Neural crest cell (in vitro differentiated cells): ENCODE measurements at regions not wholly inside any gene's neighbourhood (a gene's known extent, or its start where the extent isn't known, plus 50 kb on each side); places are given as distances from the start of the nearest gene placed in this dataset.

Experiments used
- DNase-seq: peaks from one replicate; pipeline ENCODE4 v3.0.0; 2021; ENCODE audit warnings: low read depth, mixed read lengths, low spot score
- H3K27ac Mint-ChIP-seq: one replicate; pipeline ENCODE4 v1.8.0; 2021; ENCODE audit warnings: mild to moderate bottlenecking, mixed read lengths; ENCODE audit not compliant: unreplicated experiment
- H3K27me3 Mint-ChIP-seq: 2 replicates; pipeline ENCODE4 v1.8.0; 2021; ENCODE audit warnings: low read depth, mild to moderate bottlenecking, mixed read lengths
- H3K36me3 Mint-ChIP-seq: 2 replicates; pipeline ENCODE4 v1.8.0; 2021; ENCODE audit warnings: low read depth, mild to moderate bottlenecking, mixed read lengths
- H3K4me1 Mint-ChIP-seq: 2 replicates; pipeline ENCODE4 v1.8.0; 2021; ENCODE audit warnings: mixed read lengths
- H3K4me3 Mint-ChIP-seq: one replicate; pipeline ENCODE4 v1.8.0; 2021; ENCODE audit warnings: mild to moderate bottlenecking, mixed read lengths
- H3K9me3 Mint-ChIP-seq: 2 replicates; pipeline ENCODE4 v1.8.0; 2021; ENCODE audit warnings: mixed read lengths
- TF ChIP-seq, protein P1 (sequence below): fragments of 200-600 bp; sonication (generic); conservative IDR thresholded peaks from 2 replicates; pipeline ENCODE4 v1.5.0; 2021; ENCODE audit warnings: antibody characterized with exemption, mild to moderate bottlenecking

DNA sequence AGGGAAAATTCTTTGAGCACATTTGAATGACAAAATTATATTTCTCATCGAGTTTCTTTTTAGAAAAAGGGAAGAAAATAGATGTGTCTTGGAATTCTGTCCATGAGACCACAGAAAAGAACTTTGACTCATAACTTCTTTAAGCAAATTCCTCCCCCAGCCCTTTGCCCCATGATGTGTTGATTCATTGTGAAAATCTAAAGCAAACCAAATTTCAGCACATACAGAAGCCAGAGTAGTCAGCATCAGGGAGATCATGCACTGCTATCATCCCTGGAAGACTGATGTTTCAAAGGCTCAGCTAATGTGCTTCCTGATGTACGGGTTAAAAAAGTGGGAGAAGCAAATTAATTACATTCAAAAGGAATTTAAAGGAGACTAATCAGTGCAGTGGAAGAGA lies 159.7 kb downstream of the FAT3 start:
- Mint-ChIP-seq H3K9me3 (no peaks in the 10 kb centered on the region), H3K27ac (no peak overlapping the region), H3K36me3 (no peaks in the 10 kb centered on the region), H3K4me3 (no peak overlapping the region), H3K27me3 (no peaks in the 10 kb centered on the region), H3K4me1 (peaks cover 31% of the 10 kb centered on the region)
- TF ChIP-seq, protein P1, sequence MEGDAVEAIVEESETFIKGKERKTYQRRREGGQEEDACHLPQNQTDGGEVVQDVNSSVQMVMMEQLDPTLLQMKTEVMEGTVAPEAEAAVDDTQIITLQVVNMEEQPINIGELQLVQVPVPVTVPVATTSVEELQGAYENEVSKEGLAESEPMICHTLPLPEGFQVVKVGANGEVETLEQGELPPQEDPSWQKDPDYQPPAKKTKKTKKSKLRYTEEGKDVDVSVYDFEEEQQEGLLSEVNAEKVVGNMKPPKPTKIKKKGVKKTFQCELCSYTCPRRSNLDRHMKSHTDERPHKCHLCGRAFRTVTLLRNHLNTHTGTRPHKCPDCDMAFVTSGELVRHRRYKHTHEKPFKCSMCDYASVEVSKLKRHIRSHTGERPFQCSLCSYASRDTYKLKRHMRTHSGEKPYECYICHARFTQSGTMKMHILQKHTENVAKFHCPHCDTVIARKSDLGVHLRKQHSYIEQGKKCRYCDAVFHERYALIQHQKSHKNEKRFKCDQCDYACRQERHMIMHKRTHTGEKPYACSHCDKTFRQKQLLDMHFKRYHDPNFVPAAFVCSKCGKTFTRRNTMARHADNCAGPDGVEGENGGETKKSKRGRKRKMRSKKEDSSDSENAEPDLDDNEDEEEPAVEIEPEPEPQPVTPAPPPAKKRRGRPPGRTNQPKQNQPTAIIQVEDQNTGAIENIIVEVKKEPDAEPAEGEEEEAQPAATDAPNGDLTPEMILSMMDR = no peak
- no peak for DNase-seq

DNA sequence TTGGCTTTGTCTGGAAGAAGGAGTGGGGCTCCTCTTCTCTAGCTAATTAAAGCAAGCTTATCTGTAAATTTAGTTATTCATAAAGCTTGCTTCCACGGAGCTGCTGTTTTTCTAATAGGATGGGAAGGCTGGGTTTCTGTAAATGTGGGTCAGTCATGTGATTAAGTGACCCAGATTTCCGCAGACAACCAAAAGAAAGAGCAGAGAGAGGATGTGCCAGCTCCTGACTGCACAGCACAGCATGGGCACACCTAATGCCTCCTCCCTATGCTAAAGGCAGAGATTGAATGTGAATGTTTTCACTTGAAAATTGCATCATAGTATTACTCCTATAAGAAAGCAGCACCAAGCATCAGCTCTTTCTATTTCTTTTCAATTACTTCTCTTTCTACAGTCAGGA lies 160.2 kb downstream of the FAT3 start:
- no peaks in the 10 kb centered on the region for H3K27me3 Mint-ChIP-seq

GRCh38 chr11:92386577-92386976 lies 162.0 kb downstream of the FAT3 start:
- Mint-ChIP-seq H3K4me1 (peaks cover 35% of the 10 kb centered on the region), H3K27ac (peak overlapping the region; percentile 44), H3K36me3 (no peaks in the 10 kb centered on the region), H3K27me3 (no peaks in the 10 kb centered on the region), H3K9me3 (no peaks in the 10 kb centered on the region), H3K4me3 (no peak overlapping the region)
- no peak for DNase-seq
- TF ChIP-seq, protein P1 = no peak

More for the DNA sequence above, 160.2 kb downstream of the FAT3 start:
- Mint-ChIP-seq H3K27ac (no peak overlapping the region), H3K36me3 (no peaks in the 10 kb centered on the region), H3K4me1 (peaks cover 27% of the 10 kb centered on the region), H3K9me3 (no peaks in the 10 kb centered on the region), H3K4me3 (no peak overlapping the region)
- DNase-seq = no peak
- TF ChIP-seq, protein P1 = no peak

- Mint-ChIP-seq H3K27ac (no peak overlapping the region), H3K4me3 (no peak overlapping the region), H3K9me3 (no peaks in the 10 kb centered on the region), H3K4me1 (peaks cover 35% of the 10 kb centered on the region), H3K36me3 (no peaks in the 10 kb centered on the region), H3K27me3 (no peaks in the 10 kb centered on the region)
- no peak for DNase-seq
- TF ChIP-seq, protein P1 = no peak
These were observed 163.2 kb downstream of the FAT3 start for GRCh38 chr11:92387859-92388258.

DNA sequence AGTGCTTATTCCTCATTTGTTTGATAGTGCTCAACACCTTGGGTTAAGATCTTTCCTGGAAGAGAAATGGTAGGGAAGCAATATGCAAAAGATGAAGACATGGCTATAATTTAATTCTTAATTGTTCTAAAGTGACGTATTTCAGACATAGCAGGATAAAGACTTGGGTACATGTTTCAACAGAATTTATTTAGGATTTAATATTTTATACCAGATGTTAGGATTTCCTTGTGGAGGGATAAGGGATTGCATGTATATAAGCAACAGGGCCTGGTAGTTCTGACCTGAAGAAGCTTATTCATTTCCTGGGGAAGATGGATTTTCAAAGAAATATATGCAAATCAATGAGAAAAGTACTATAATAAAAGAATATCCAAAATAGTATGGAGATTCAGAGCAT lies 163.8 kb downstream of the FAT3 start:
- DNase-seq = no peak
- no peak overlapping the region for H3K4me3 Mint-ChIP-seq
- no peaks in the 10 kb centered on the region for H3K36me3 Mint-ChIP-seq
- no peaks in the 10 kb centered on the region for H3K27me3 Mint-ChIP-seq
- TF ChIP-seq, protein P1 = peak; percentile 56
- H3K9me3 Mint-ChIP-seq = no peaks in the 10 kb centered on the region
- no peak overlapping the region for H3K27ac Mint-ChIP-seq
- peaks cover 31% of the 10 kb centered on the region for H3K4me1 Mint-ChIP-seq

- Mint-ChIP-seq H3K27me3 (no peaks in the 10 kb centered on the region), H3K36me3 (no peaks in the 10 kb centered on the region), H3K27ac (no peak overlapping the region), H3K4me1 (peaks cover 18% of the 10 kb centered on the region), H3K4me3 (no peak overlapping the region), H3K9me3 (no peaks in the 10 kb centered on the region)
- no peak for DNase-seq
- TF ChIP-seq, protein P1 = no peak
These were observed 166.2 kb downstream of the FAT3 start for GRCh38 chr11:92390783-92391182.
